ENCODE measurements at regions not wholly inside any gene's neighbourhood (a gene's known extent, or its start where the extent isn't known, plus 50 kb on each side); places are given as distances from the start of the nearest gene placed in this dataset.

- H3K4me1 ChIP-seq, result no peaks in the 10 kb centered on the region
- no peaks in the 10 kb centered on the region for H3K9me3 ChIP-seq
- H3K36me3 ChIP-seq, result no peaks in the 10 kb centered on the region
- DNase-seq, result no peak
- no peak for TF ChIP-seq CTCF (IDR thresholded peaks at IDR 0.05; ENCODE audit: low read depth, low read length)
- H3K27me3 ChIP-seq, result no peaks in the 10 kb centered on the region
- H3K4me3 ChIP-seq (ENCODE audit: low read depth, low read length), result no peak overlapping the region
Observed at GRCh38 chr18:22613788-22614187, 196.1 kb upstream of the CTAGE1 start.

- no peaks in the 10 kb centered on the region for H3K27me3 ChIP-seq
- H3K4me3 ChIP-seq (ENCODE audit: low read depth, low read length), result no peak overlapping the region
- H3K36me3 ChIP-seq, result no peaks in the 10 kb centered on the region
- DNase-seq, result no peak
- H3K4me1 ChIP-seq, result peaks cover 5% of the 10 kb centered on the region; the same call in 1 of the 2 replicates
- no peaks in the 10 kb centered on the region for H3K9me3 ChIP-seq
- TF ChIP-seq CTCF (IDR thresholded peaks at IDR 0.05; ENCODE audit: low read depth, low read length), result no peak
Observed at GRCh38 chr18:22623513-22623912, 205.8 kb upstream of the CTAGE1 start.

GRCh38 chr18:22624176-22624575, 206.5 kb upstream of the CTAGE1 start:
- Histone ChIP-seq H3K27me3 (no peaks in the 10 kb centered on the region), H3K4me3 (ENCODE audit: low read depth, low read length) (no peak overlapping the region), H3K4me1 (peaks cover 5% of the 10 kb centered on the region; the same call in 1 of the 2 replicates), H3K36me3 (no peaks in the 10 kb centered on the region), H3K9me3 (no peaks in the 10 kb centered on the region)
- no peak for TF ChIP-seq CTCF (IDR thresholded peaks at IDR 0.05; ENCODE audit: low read depth, low read length)
- no peak for DNase-seq

- TF ChIP-seq CTCF (IDR thresholded peaks at IDR 0.05; ENCODE audit: low read depth, low read length), result no peak
- Histone ChIP-seq H3K4me1 (peaks cover 5% of the 10 kb centered on the region; the same call in 1 of the 2 replicates), H3K4me3 (ENCODE audit: low read depth, low read length) (no peak overlapping the region), H3K36me3 (no peaks in the 10 kb centered on the region), H3K9me3 (no peaks in the 10 kb centered on the region), H3K27me3 (no peaks in the 10 kb centered on the region)
- DNase-seq, result no peak
Observed at GRCh38 chr18:22625406-22625805, 207.7 kb upstream of the CTAGE1 start.

GRCh38 chr18:22626771-22627170, 209.1 kb upstream of the CTAGE1 start:
- no peaks in the 10 kb centered on the region for H3K9me3 ChIP-seq
- H3K36me3 ChIP-seq, result no peaks in the 10 kb centered on the region
- peaks cover 5% of the 10 kb centered on the region; the same call in 1 of the 2 replicates for H3K4me1 ChIP-seq
- TF ChIP-seq CTCF (IDR thresholded peaks at IDR 0.05; ENCODE audit: low read depth, low read length), result no peak
- no peaks in the 10 kb centered on the region for H3K27me3 ChIP-seq
- H3K4me3 ChIP-seq (ENCODE audit: low read depth, low read length), result no peak overlapping the region
- no peak for DNase-seq

GRCh38 chr18:22627506-22627905, 209.8 kb upstream of the CTAGE1 start:
- no peaks in the 10 kb centered on the region for H3K27me3 ChIP-seq
- DNase-seq, result no peak
- H3K4me1 ChIP-seq, result peaks cover 5% of the 10 kb centered on the region; the same call in 1 of the 2 replicates
- no peak overlapping the region for H3K4me3 ChIP-seq (ENCODE audit: low read depth, low read length)
- H3K36me3 ChIP-seq, result no peaks in the 10 kb centered on the region
- TF ChIP-seq CTCF (IDR thresholded peaks at IDR 0.05; ENCODE audit: low read depth, low read length), result no peak
- H3K9me3 ChIP-seq, result no peaks in the 10 kb centered on the region

Data from BE2C (cell line).